Nephron progenitor cell (in vitro differentiated cells): ENCODE measurements at regions not wholly inside any gene's neighbourhood (a gene's known extent, or its start where the extent isn't known, plus 50 kb on each side); places are given as distances from the start of the nearest gene placed in this dataset.

Experiments used
- DNase-seq: peaks from one replicate; pipeline ENCODE4 v3.0.0; 2021
- H3K27ac Mint-ChIP-seq: 2 replicates; pipeline ENCODE4 v1.8.0; 2021; ENCODE audit warnings: mild to moderate bottlenecking, moderate library complexity, mixed read lengths
- H3K27me3 Mint-ChIP-seq: 2 replicates; pipeline ENCODE4 v1.8.0; 2021; ENCODE audit warnings: mild to moderate bottlenecking, low read depth, mixed read lengths; ENCODE audit not compliant: poor library complexity
- H3K36me3 Mint-ChIP-seq: 2 replicates; pipeline ENCODE4 v1.8.0; 2021; ENCODE audit warnings: low read depth, mixed read lengths
- H3K4me1 Mint-ChIP-seq: 2 replicates; pipeline ENCODE4 v1.8.0; 2021; ENCODE audit warnings: mixed read lengths
- H3K4me3 Mint-ChIP-seq: 2 replicates; pipeline ENCODE4 v1.8.0; 2021; ENCODE audit warnings: mild to moderate bottlenecking, moderate library complexity, mixed read lengths
- H3K9me3 Mint-ChIP-seq: 2 replicates; pipeline ENCODE4 v1.8.0; 2021; ENCODE audit warnings: mild to moderate bottlenecking, moderate library complexity, mixed read lengths
- CTCF ChIP-seq: fragments of 200-600 bp; sonication (generic); IDR thresholded peaks from 2 replicates; pipeline ENCODE4 v1.5.0; 2021; ENCODE audit warnings: antibody characterized with exemption

GRCh38 chr5:125143011-125143410 is 396.6 kb upstream of the ZNF608 start:
- Mint-ChIP-seq H3K36me3 (peaks cover 6% of the 10 kb centered on the region), H3K9me3 (peaks cover 5% of the 10 kb centered on the region), H3K4me3 (no peak overlapping the region), H3K27ac (no peak overlapping the region), H3K27me3 (peaks cover 3% of the 10 kb centered on the region), H3K4me1 (peaks cover 28% of the 10 kb centered on the region)
- TF ChIP-seq CTCF, result no peak
- DNase-seq, result no peak

- no peak for TF ChIP-seq CTCF
- Mint-ChIP-seq H3K27me3 (no peaks in the 10 kb centered on the region), H3K9me3 (no peaks in the 10 kb centered on the region), H3K4me3 (no peak overlapping the region), H3K27ac (no peak overlapping the region), H3K36me3 (no peaks in the 10 kb centered on the region), H3K4me1 (peaks cover 54% of the 10 kb centered on the region)
- DNase-seq, result no peak
These were observed 401.6 kb upstream of the ZNF608 start for GRCh38 chr5:125148076-125148475.

- DNase-seq, result no peak
- peaks cover 60% of the 10 kb centered on the region for H3K4me1 Mint-ChIP-seq
- no peak overlapping the region for H3K27ac Mint-ChIP-seq
- no peak overlapping the region for H3K4me3 Mint-ChIP-seq
- no peak for TF ChIP-seq CTCF
- H3K9me3 Mint-ChIP-seq, result no peaks in the 10 kb centered on the region
- no peaks in the 10 kb centered on the region for H3K27me3 Mint-ChIP-seq
- H3K36me3 Mint-ChIP-seq, result no peaks in the 10 kb centered on the region
These were observed 402.3 kb upstream of the ZNF608 start for GRCh38 chr5:125148706-125149105.

- no peak for TF ChIP-seq CTCF
- Mint-ChIP-seq H3K27ac (peak overlapping the region; percentile 91), H3K27me3 (no peaks in the 10 kb centered on the region), H3K4me1 (peaks cover 63% of the 10 kb centered on the region), H3K9me3 (no peaks in the 10 kb centered on the region), H3K36me3 (no peaks in the 10 kb centered on the region), H3K4me3 (no peak overlapping the region)
- no peak for DNase-seq
These were observed 402.7 kb upstream of the ZNF608 start for GRCh38 chr5:125149110-125149509.

- Mint-ChIP-seq H3K9me3 (no peaks in the 10 kb centered on the region), H3K36me3 (no peaks in the 10 kb centered on the region), H3K4me3 (no peak overlapping the region), H3K27ac (no peak overlapping the region), H3K4me1 (peaks cover 63% of the 10 kb centered on the region), H3K27me3 (no peaks in the 10 kb centered on the region)
- TF ChIP-seq CTCF, result no peak
- no peak for DNase-seq
These were observed 403.1 kb upstream of the ZNF608 start for GRCh38 chr5:125149527-125149926.

GRCh38 chr5:125150041-125150669 is 403.7 kb upstream of the ZNF608 start:
- Mint-ChIP-seq H3K4me3 (no peak overlapping the region), H3K9me3 (no peaks in the 10 kb centered on the region), H3K36me3 (peaks cover 5% of the 10 kb centered on the region), H3K27me3 (no peaks in the 10 kb centered on the region), H3K27ac (no peak overlapping the region), H3K4me1 (peaks cover 57% of the 10 kb centered on the region)
- no peak for TF ChIP-seq CTCF
- no peak for DNase-seq
